OCI-LY3 (cell line): ENCODE measurements at regions not wholly inside any gene's neighbourhood (a gene's known extent, or its start where the extent isn't known, plus 50 kb on each side); places are given as distances from the start of the nearest gene placed in this dataset.

ENCODE experiments used
- H2AFZ ChIP-seq: fragments of 200-600, 300-600 bp; shearing (Covaris generic); 2 replicates; pipeline ENCODE4 v1.6.0; 2014; ENCODE audit warnings: antibody characterized with exemption, low read depth, low read length
- H3K27ac ChIP-seq: fragments of 200-600, 300-600 bp; sonication (generic); 2 replicates; pipeline ENCODE4 v1.5.1; 2014; ENCODE audit warnings: mild to moderate bottlenecking, low read length, moderate library complexity, mixed read lengths
- H3K27me3 ChIP-seq: fragments of 200-600, 300-600 bp; sonication (generic); 2 replicates; pipeline ENCODE4 v1.6.1; 2014; ENCODE audit warnings: low read depth, low read length, mixed read lengths
- H3K36me3 ChIP-seq: fragments of 200-600, 300-600 bp; sonication (generic); replicated peaks from 2 replicates; pipeline ENCODE3; 2014; ENCODE audit warnings: low read depth, low read length, mixed read lengths
- H3K4me1 ChIP-seq: fragments of 300-600, 200-600 bp; sonication (generic); 2 replicates; pipeline ENCODE4 v1.6.1; 2014; ENCODE audit warnings: low read length, mixed read lengths
- H3K4me2 ChIP-seq: fragments of 200-600, 300-600 bp; sonication (generic); 2 replicates; pipeline ENCODE4 v1.6.1; 2014; ENCODE audit warnings: low read length, mixed read lengths
- H3K4me3 ChIP-seq: fragments of 300-600, 200-600 bp; sonication (generic); 2 replicates; pipeline ENCODE4 v1.5.1; 2014; ENCODE audit warnings: antibody characterized with exemption, mild to moderate bottlenecking, low read length, moderate library complexity
- H3K79me2 ChIP-seq: fragments of 300-600, 200-600 bp; shearing (Covaris generic); 2 replicates; pipeline ENCODE4 v1.6.1; 2014; ENCODE audit warnings: mild to moderate bottlenecking, low read length, mixed read lengths
- H3K9ac ChIP-seq: fragments of 300-600, 200-600 bp; shearing (Covaris generic); 2 replicates; pipeline ENCODE4 v1.6.0; 2014; ENCODE audit warnings: mild to moderate bottlenecking, low read length, moderate library complexity
- H3K9me3 ChIP-seq: fragments of 200-600, 300-600 bp; shearing (Covaris generic); 2 replicates; pipeline ENCODE4 v1.6.1; 2014; ENCODE audit warnings: low read length, mixed read lengths; ENCODE audit not compliant: insufficient read depth
- H4K20me1 ChIP-seq: fragments of 200-600, 300-600 bp; sonication (generic); 2 replicates; pipeline ENCODE4 v1.6.1; 2016; ENCODE audit warnings: low read length, mixed read lengths; ENCODE audit not compliant: insufficient read depth
- CTCF ChIP-seq: fragments of 200-600, 300-600 bp; sonication (generic); IDR thresholded peaks from 2 replicates; pipeline ENCODE4 v1.5.1; 2014; ENCODE audit warnings: antibody characterized with exemption, low read length, low read depth
- EZH2phosphoT487 ChIP-seq: fragments of 200-600 bp; shearing (Covaris generic); IDR thresholded peaks from 2 replicates; pipeline ENCODE4 v1.6.1; 2018; ENCODE audit warnings: antibody characterized with exemption, mixed run types, low read depth

GRCh38 chr12:128056136-128056801 is 210.7 kb upstream of the TMEM132C start:
- Histone ChIP-seq H3K9ac (no peak overlapping the region), H3K27ac (no peak overlapping the region), H2AFZ (no peak overlapping the region), H3K79me2 (no peaks in the 10 kb centered on the region), H3K4me1 (no peaks in the 10 kb centered on the region), H3K27me3 (no peaks in the 10 kb centered on the region; the same call in 1 of the 2 replicates), H3K4me3 (no peak overlapping the region), H3K4me2 (no peak overlapping the region), H3K9me3 (no peaks in the 10 kb centered on the region), H4K20me1 (no peaks in the 10 kb centered on the region), H3K36me3 (no peaks in the 10 kb centered on the region)
- TF ChIP-seq EZH2phosphoT487, result no peak
- no peak for TF ChIP-seq CTCF

GRCh38 chr12:128057586-128057985 is 209.4 kb upstream of the TMEM132C start:
- Histone ChIP-seq H3K4me2 (no peak overlapping the region), H4K20me1 (no peaks in the 10 kb centered on the region)

GRCh38 chr12:128059621-128060370 is 207.2 kb upstream of the TMEM132C start:
- Histone ChIP-seq H3K36me3 (no peaks in the 10 kb centered on the region), H3K4me3 (no peak overlapping the region), H3K79me2 (no peaks in the 10 kb centered on the region), H2AFZ (no peak overlapping the region), H3K4me1 (no peaks in the 10 kb centered on the region), H4K20me1 (no peaks in the 10 kb centered on the region), H3K27me3 (peaks cover 1% of the 10 kb centered on the region; the same call in 1 of the 2 replicates), H3K9ac (no peak overlapping the region), H3K27ac (no peak overlapping the region), H3K4me2 (no peak overlapping the region), H3K9me3 (no peaks in the 10 kb centered on the region)
- TF ChIP-seq EZH2phosphoT487 (no peak), CTCF (no peak)

More at GRCh38 chr12:128057586-128057985, 209.4 kb upstream of the TMEM132C start:
- TF ChIP-seq CTCF (no peak), EZH2phosphoT487 (no peak)
- Histone ChIP-seq H3K79me2 (no peaks in the 10 kb centered on the region), H3K9ac (no peak overlapping the region), H3K9me3 (no peaks in the 10 kb centered on the region), H2AFZ (no peak overlapping the region), H3K27me3 (no peaks in the 10 kb centered on the region; the same call in 1 of the 2 replicates), H3K27ac (no peak overlapping the region), H3K36me3 (no peaks in the 10 kb centered on the region), H3K4me1 (no peaks in the 10 kb centered on the region), H3K4me3 (no peak overlapping the region)

- Histone ChIP-seq H3K79me2 (no peaks in the 10 kb centered on the region), H3K36me3 (no peaks in the 10 kb centered on the region), H3K9ac (no peak overlapping the region), H3K27ac (no peak overlapping the region), H3K9me3 (no peaks in the 10 kb centered on the region), H4K20me1 (no peaks in the 10 kb centered on the region), H3K4me3 (no peak overlapping the region), H3K4me2 (no peak overlapping the region), H3K27me3 (peaks cover 9% of the 10 kb centered on the region; the same call in 1 of the 2 replicates), H3K4me1 (no peaks in the 10 kb centered on the region), H2AFZ (no peak overlapping the region)
- TF ChIP-seq CTCF, result no peak
- no peak for TF ChIP-seq EZH2phosphoT487
These were observed 198.8 kb upstream of the TMEM132C start for GRCh38 chr12:128068211-128068610.
